Stimulated activated effector memory CD8-positive, alpha-beta T cell treated with anti-CD3 and anti-CD28 coated beads, Interleukin-12 subunit alpha, Interleukin-12 subunit beta, amount 100 ng/mL, for 72 hours (primary cell): ENCODE measurements at regions not wholly inside any gene's neighbourhood (a gene's known extent, or its start where the extent isn't known, plus 50 kb on each side); places are given as distances from the start of the nearest gene placed in this dataset.

ENCODE experiments used
- ATAC-seq: fragments of 150-1000 bp; cut with Tn5 transposase; 2 replicates; pipeline ENCODE4 v1.10.0; 2021
- DNase-seq, 2 donors: peaks; one replicate each; pipeline ENCODE4 v3.0.0; 2021 to 2022; ENCODE audit warnings: low spot score in 2 of 2
- H3K27ac Mint-ChIP-seq: one replicate; pipeline ENCODE4 v1.8.0; 2022; ENCODE audit warnings: mild to moderate bottlenecking, mixed read lengths
- H3K36me3 Mint-ChIP-seq: one replicate; pipeline ENCODE4 v1.8.0; 2022; ENCODE audit warnings: mild to moderate bottlenecking, mixed read lengths
- H3K4me1 Mint-ChIP-seq: one replicate; pipeline ENCODE4 v1.8.0; 2022; ENCODE audit warnings: mixed read lengths
- H3K4me3 Mint-ChIP-seq: one replicate; pipeline ENCODE4 v1.8.0; 2022; ENCODE audit warnings: mild to moderate bottlenecking, mixed read lengths
- H3K9me3 Mint-ChIP-seq: one replicate; pipeline ENCODE4 v1.8.0; 2022; ENCODE audit warnings: mixed read lengths

- no peak for ATAC-seq
- Mint-ChIP-seq H3K36me3 (no peaks in the 10 kb centered on the region), H3K4me1 (no peaks in the 10 kb centered on the region), H3K4me3 (no peak overlapping the region), H3K27ac (no peak overlapping the region), H3K9me3 (peaks cover 14% of the 10 kb centered on the region)
- DNase-seq: no peak
Observed at GRCh38 chr12:115763982-115764621, 513.4 kb downstream of the MED13L start.

GRCh38 chr12:115763376-115763775 lies 514.1 kb downstream of the MED13L start:
- H3K27ac Mint-ChIP-seq: no peak overlapping the region
- ATAC-seq (no peak), DNase-seq (no peak)
- no peaks in the 10 kb centered on the region for H3K36me3 Mint-ChIP-seq
- H3K4me1 Mint-ChIP-seq: no peaks in the 10 kb centered on the region
- no peak overlapping the region for H3K4me3 Mint-ChIP-seq
- peaks cover 14% of the 10 kb centered on the region for H3K9me3 Mint-ChIP-seq

GRCh38 chr12:115762936-115763335 lies 514.6 kb downstream of the MED13L start:
- Mint-ChIP-seq H3K9me3 (peaks cover 14% of the 10 kb centered on the region), H3K36me3 (no peaks in the 10 kb centered on the region), H3K4me3 (no peak overlapping the region), H3K27ac (no peak overlapping the region), H3K4me1 (no peaks in the 10 kb centered on the region)
- DNase-seq (no peak), ATAC-seq (no peak)

- Mint-ChIP-seq H3K4me1 (no peaks in the 10 kb centered on the region), H3K9me3 (peaks cover 14% of the 10 kb centered on the region), H3K36me3 (no peaks in the 10 kb centered on the region), H3K4me3 (no peak overlapping the region), H3K27ac (no peak overlapping the region)
- no peak for ATAC-seq
- no peak for DNase-seq
Observed at GRCh38 chr12:115761784-115762183, 515.7 kb downstream of the MED13L start.

GRCh38 chr12:115760231-115760630 lies 517.3 kb downstream of the MED13L start:
- Mint-ChIP-seq H3K4me3 (no peak overlapping the region), H3K9me3 (peaks cover 9% of the 10 kb centered on the region), H3K27ac (no peak overlapping the region), H3K4me1 (no peaks in the 10 kb centered on the region), H3K36me3 (no peaks in the 10 kb centered on the region)
- ATAC-seq (no peak), DNase-seq (no peak)

- H3K36me3 Mint-ChIP-seq: no peaks in the 10 kb centered on the region
- DNase-seq (no peak), ATAC-seq (no peak)
- H3K4me3 Mint-ChIP-seq: no peak overlapping the region
- H3K9me3 Mint-ChIP-seq: peaks cover 6% of the 10 kb centered on the region
- H3K4me1 Mint-ChIP-seq: no peaks in the 10 kb centered on the region
- no peak overlapping the region for H3K27ac Mint-ChIP-seq
Observed at GRCh38 chr12:115758877-115759620, 518.4 kb downstream of the MED13L start.

- no peak for DNase-seq
- H3K4me1 Mint-ChIP-seq: no peaks in the 10 kb centered on the region
- peaks cover 6% of the 10 kb centered on the region for H3K9me3 Mint-ChIP-seq
- no peaks in the 10 kb centered on the region for H3K36me3 Mint-ChIP-seq
- H3K27ac Mint-ChIP-seq: no peak overlapping the region
- no peak overlapping the region for H3K4me3 Mint-ChIP-seq
- no peak for ATAC-seq
Observed at GRCh38 chr12:115758183-115758582, 519.3 kb downstream of the MED13L start.

- Mint-ChIP-seq H3K36me3 (no peaks in the 10 kb centered on the region), H3K9me3 (no peaks in the 10 kb centered on the region), H3K27ac (no peak overlapping the region), H3K4me3 (no peak overlapping the region), H3K4me1 (no peaks in the 10 kb centered on the region)
- DNase-seq: no peak
- no peak for ATAC-seq
Observed at GRCh38 chr12:115756804-115757203, 520.7 kb downstream of the MED13L start.

- no peaks in the 10 kb centered on the region for H3K4me1 Mint-ChIP-seq
- DNase-seq (no peak), ATAC-seq (no peak)
- H3K9me3 Mint-ChIP-seq: no peaks in the 10 kb centered on the region
- no peak overlapping the region for H3K27ac Mint-ChIP-seq
- H3K4me3 Mint-ChIP-seq: no peak overlapping the region
- no peaks in the 10 kb centered on the region for H3K36me3 Mint-ChIP-seq
Observed at GRCh38 chr12:115756271-115756670, 521.2 kb downstream of the MED13L start.

GRCh38 chr12:115755725-115756085 lies 521.8 kb downstream of the MED13L start:
- H3K4me1 Mint-ChIP-seq: no peaks in the 10 kb centered on the region
- no peak for ATAC-seq

GRCh38 chr12:115755061-115755724 lies 522.3 kb downstream of the MED13L start:
- no peaks in the 10 kb centered on the region for H3K36me3 Mint-ChIP-seq
- H3K4me3 Mint-ChIP-seq: no peak overlapping the region
- no peaks in the 10 kb centered on the region for H3K9me3 Mint-ChIP-seq
- no peak overlapping the region for H3K27ac Mint-ChIP-seq
- DNase-seq: no peak
- H3K4me1 Mint-ChIP-seq: no peaks in the 10 kb centered on the region
- ATAC-seq: no peak

More at GRCh38 chr12:115755725-115756085, 521.8 kb downstream of the MED13L start:
- Mint-ChIP-seq H3K36me3 (no peaks in the 10 kb centered on the region), H3K9me3 (no peaks in the 10 kb centered on the region), H3K4me3 (no peak overlapping the region), H3K27ac (no peak overlapping the region)
- no peak for DNase-seq

- Mint-ChIP-seq H3K4me3 (no peak overlapping the region), H3K27ac (no peak overlapping the region), H3K36me3 (no peaks in the 10 kb centered on the region), H3K4me1 (no peaks in the 10 kb centered on the region), H3K9me3 (peaks cover 3% of the 10 kb centered on the region)
- DNase-seq (no peak), ATAC-seq (no peak)
Observed at GRCh38 chr12:115752913-115753726, 524.4 kb downstream of the MED13L start.

- H3K9me3 Mint-ChIP-seq: peaks cover 3% of the 10 kb centered on the region
- H3K4me1 Mint-ChIP-seq: no peaks in the 10 kb centered on the region
- ATAC-seq: no peak
- no peak for DNase-seq
- H3K4me3 Mint-ChIP-seq: no peak overlapping the region
- no peaks in the 10 kb centered on the region for H3K36me3 Mint-ChIP-seq
- H3K27ac Mint-ChIP-seq: no peak overlapping the region
Observed at GRCh38 chr12:115752156-115752555, 525.3 kb downstream of the MED13L start.

GRCh38 chr12:115750340-115750739 lies 527.2 kb downstream of the MED13L start:
- no peak for ATAC-seq
- H3K36me3 Mint-ChIP-seq: no peaks in the 10 kb centered on the region

GRCh38 chr12:115749071-115749841 lies 528.2 kb downstream of the MED13L start:
- Mint-ChIP-seq H3K4me1 (no peaks in the 10 kb centered on the region), H3K4me3 (no peak overlapping the region), H3K36me3 (no peaks in the 10 kb centered on the region), H3K9me3 (peaks cover 3% of the 10 kb centered on the region), H3K27ac (no peak overlapping the region)
- ATAC-seq: no peak
- no peak for DNase-seq

More at GRCh38 chr12:115750340-115750739, 527.2 kb downstream of the MED13L start:
- H3K27ac Mint-ChIP-seq: no peak overlapping the region
- no peak for DNase-seq
- H3K4me1 Mint-ChIP-seq: no peaks in the 10 kb centered on the region
- peaks cover 3% of the 10 kb centered on the region for H3K9me3 Mint-ChIP-seq
- H3K4me3 Mint-ChIP-seq: no peak overlapping the region
